Gastrocnemius medialis (tissue), 4 donors: ENCODE measurements at regions not wholly inside any gene's neighbourhood (a gene's known extent, or its start where the extent isn't known, plus 50 kb on each side); places are given as distances from the start of the nearest gene placed in this dataset.

ENCODE experiments used
- ATAC-seq, 2 donors: fragments of 150-250 bp; one replicate each; pipeline ENCODE4 v1.9.1; 2016
- DNase-seq, 2 donors: peaks; one replicate each; pipeline ENCODE4 v3.0.0-alpha.2; 2019
- H3K27ac ChIP-seq, 4 donors: fragments of 200-600 bp; sonication (generic); 1 replicate in 1 of 4; 2 replicates in 3 of 4; pipeline ENCODE4 v1.5.1; 2016 to 2018; ENCODE audit warnings: mild to moderate bottlenecking in 2 of 4, moderate library complexity in 1 of 4
- H3K27me3 ChIP-seq, 3 donors: fragments of 200-600 bp; sonication (generic) in 2 of 3; 1 replicate in 1 of 3; 2 replicates in 2 of 3; pipeline versions ENCODE4 v1.5.1 to v1.6.0; 2016 to 2019; ENCODE audit warnings: mild to moderate bottlenecking in 1 of 3, moderate library complexity in 1 of 3
- H3K36me3 ChIP-seq, 2 donors: fragments of 200-600 bp; sonication (generic) in 1 of 2; one replicate each; pipeline ENCODE4 v1.5.1; 2017 to 2018
- H3K4me1 ChIP-seq, 2 donors: fragments of 200-600 bp; sonication (generic) in 1 of 2; one replicate each; pipeline ENCODE4 v1.5.1; 2016 to 2017; ENCODE audit warnings: mild to moderate bottlenecking in 2 of 2
- H3K4me3 ChIP-seq, 4 donors: fragments of 200-600 bp; sonication (generic) in 3 of 4; 1 replicate in 1 of 4; 2 replicates in 3 of 4; pipeline ENCODE4 v1.5.1; 2016 to 2019; ENCODE audit warnings: mild to moderate bottlenecking in 2 of 4
- H3K9me3 ChIP-seq, 3 donors: fragments of 200-600 bp; sonication (generic) in 2 of 3; 1 replicate in 1 of 3; 2 replicates in 2 of 3; pipeline ENCODE4 v1.5.1; 2016 to 2019
- CTCF ChIP-seq, 5 experiments: fragments of 450-650 bp in 3 of 5; fragments of 200-600 bp in 2 of 5; sonication (generic) in 2 of 5; IDR thresholded peaks in 4 of 5; conservative IDR thresholded peaks in 1 of 5; 1 replicate in 4 of 5; 2 replicates in 1 of 5; pipeline ENCODE4 v1.5.1; 2016 to 2019; ENCODE audit warnings: antibody characterized with exemption in 5 of 5, mild to moderate bottlenecking in 3 of 5, moderate library complexity in 3 of 5
- POLR2A ChIP-seq, 2 donors: fragments of 450-650 bp; IDR thresholded peaks; one replicate each; pipeline ENCODE4 v1.6.1; 2017; ENCODE audit warnings: antibody characterized with exemption in 2 of 2, mild to moderate bottlenecking in 2 of 2, moderate library complexity in 2 of 2
- in situ Hi-C, 4 donors: fragments of 200-750 bp; cut with MboI; loops; one replicate each; pipeline versions ENCODE4 v1.15.0 to v1.8.0; 2017; ENCODE audit warnings: low sequenced_read_pairs in 4 of 4
- intact Hi-C: fragments of 100-400 bp; cut with DNase I; formaldehyde crosslinking; loops from one replicate; pipeline ENCODE4 v1.15.1; 2023; ENCODE audit warnings: low total_unique reads

GRCh38 chr4:130563889-130564418, 1468.0 kb downstream of the C4orf33 start:
- Histone ChIP-seq H3K9me3 (no peaks in the 10 kb centered on the region), H3K27ac (no peak overlapping the region), H3K4me3 (peak overlapping the region in 2 of 4 donors; percentile 10 to 23), H3K27me3 (no peaks in the 10 kb centered on the region), H3K4me1 (no peaks in the 10 kb centered on the region), H3K36me3 (no peaks in the 10 kb centered on the region)
- TF ChIP-seq POLR2A (IDR thresholded peaks at IDR 0.05) = no peak
- in situ Hi-C loops (loop anchor here in 1 of 4 donors (25.0 kb wide), 1 partner anchor 102 kb away; no protein-coding TSS in a partner anchor), intact Hi-C loops (no loop called here)
- ATAC-seq (no peak), DNase-seq (no peak)

GRCh38 chr4:130568746-130569145, 1472.8 kb downstream of the C4orf33 start:
- H3K27ac ChIP-seq = no peak overlapping the region
- in situ Hi-C loops = loop anchor here in 1 of 4 donors (25.0 kb wide), 1 partner anchor 106 kb away; no protein-coding TSS in a partner anchor
- no peaks in the 10 kb centered on the region for H3K27me3 ChIP-seq
- TF ChIP-seq POLR2A (IDR thresholded peaks at IDR 0.05) (no peak), CTCF (IDR thresholded peaks at IDR 0.05 in 4 of 5, conservative IDR thresholded peaks at IDR 0.05 in 1 of 5) (no peak)
- ATAC-seq = no peak
- no peaks in the 10 kb centered on the region for H3K36me3 ChIP-seq
- H3K4me1 ChIP-seq = no peaks in the 10 kb centered on the region
- intact Hi-C loops = no loop called here
- H3K4me3 ChIP-seq = no peak overlapping the region
- DNase-seq = no peak
- H3K9me3 ChIP-seq = no peaks in the 10 kb centered on the region

- H3K4me1 ChIP-seq = no peaks in the 10 kb centered on the region
- in situ Hi-C loops = loop anchor here in 1 of 4 donors (25.0 kb wide), 1 partner anchor 111 kb away; no protein-coding TSS in a partner anchor
- ATAC-seq (no peak), DNase-seq (no peak)
- H3K4me3 ChIP-seq = no peak overlapping the region
- H3K27me3 ChIP-seq = no peaks in the 10 kb centered on the region
- TF ChIP-seq POLR2A (IDR thresholded peaks at IDR 0.05) (no peak), CTCF (IDR thresholded peaks at IDR 0.05 in 4 of 5, conservative IDR thresholded peaks at IDR 0.05 in 1 of 5) (no peak)
- intact Hi-C loops = no loop called here
- H3K9me3 ChIP-seq = no peaks in the 10 kb centered on the region
- H3K36me3 ChIP-seq = no peaks in the 10 kb centered on the region
- H3K27ac ChIP-seq = no peak overlapping the region
Measured at GRCh38 chr4:130573742-130574141, 1477.8 kb downstream of the C4orf33 start.

GRCh38 chr4:130574215-130574614, 1478.3 kb downstream of the C4orf33 start:
- in situ Hi-C loops = loop anchor here in 1 of 4 donors (25.0 kb wide), 1 partner anchor 112 kb away; no protein-coding TSS in a partner anchor

GRCh38 chr4:130576218-130576617, 1480.3 kb downstream of the C4orf33 start:
- H3K27me3 ChIP-seq = no peaks in the 10 kb centered on the region
- DNase-seq = no peak
- ATAC-seq = no peak
- no peaks in the 10 kb centered on the region for H3K4me1 ChIP-seq
- H3K4me3 ChIP-seq = no peak overlapping the region
- no peak for TF ChIP-seq CTCF (IDR thresholded peaks at IDR 0.05 in 4 of 5, conservative IDR thresholded peaks at IDR 0.05 in 1 of 5)
- no peak for TF ChIP-seq POLR2A (IDR thresholded peaks at IDR 0.05)
- H3K36me3 ChIP-seq = no peaks in the 10 kb centered on the region
- H3K27ac ChIP-seq = no peak overlapping the region
- intact Hi-C loops = no loop called here
- H3K9me3 ChIP-seq = no peaks in the 10 kb centered on the region
- in situ Hi-C loops = no loop called here

More at GRCh38 chr4:130574215-130574614, 1478.3 kb downstream of the C4orf33 start:
- no peak overlapping the region for H3K4me3 ChIP-seq
- no peaks in the 10 kb centered on the region for H3K9me3 ChIP-seq
- H3K4me1 ChIP-seq = no peaks in the 10 kb centered on the region
- no peaks in the 10 kb centered on the region for H3K36me3 ChIP-seq
- no peak for DNase-seq
- no peaks in the 10 kb centered on the region for H3K27me3 ChIP-seq
- no peak for ATAC-seq
- intact Hi-C loops = no loop called here
- H3K27ac ChIP-seq = no peak overlapping the region
- no peak for TF ChIP-seq POLR2A (IDR thresholded peaks at IDR 0.05)
- no peak for TF ChIP-seq CTCF (IDR thresholded peaks at IDR 0.05 in 4 of 5, conservative IDR thresholded peaks at IDR 0.05 in 1 of 5)
